GM21576 (cell line): ENCODE measurements at regions not wholly inside any gene's neighbourhood (a gene's known extent, or its start where the extent isn't known, plus 50 kb on each side); places are given as distances from the start of the nearest gene placed in this dataset.

ENCODE experiments used
- ATAC-seq: cut with Tn5 transposase; IDR thresholded peaks from one replicate; pipeline ENCODE4 v1.9.1; 2021; ENCODE audit warnings: mild to moderate bottlenecking, moderate library complexity; ENCODE audit not compliant: unreplicated experiment

GRCh38 chr13:78239714-78240113, 321.1 kb upstream of the EDNRB start:
- ATAC-seq: no peak

- ATAC-seq: no peak
Measured at GRCh38 chr13:78238911-78239310, 320.3 kb upstream of the EDNRB start.

- no peak for ATAC-seq
Measured at GRCh38 chr13:78228940-78229339, 310.3 kb upstream of the EDNRB start.

DNA sequence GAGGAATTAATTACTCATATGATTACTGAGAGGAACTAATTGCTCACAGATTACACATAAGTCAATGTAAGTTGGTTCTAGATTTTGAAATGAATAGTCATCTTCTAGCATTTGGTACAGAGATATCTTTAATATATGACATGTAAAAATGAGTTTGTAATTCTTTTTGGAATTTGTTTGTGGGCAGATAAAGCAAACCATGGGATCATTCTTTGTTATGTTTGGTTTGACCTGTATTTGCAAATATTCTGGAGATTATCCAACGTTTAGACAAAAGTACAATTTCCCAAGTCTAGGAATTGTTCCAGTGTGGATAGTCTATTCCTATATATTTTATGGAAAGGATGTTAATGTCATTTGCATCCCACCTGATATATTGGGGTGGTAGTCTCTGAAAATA, 309.6 kb upstream of the EDNRB start:
- ATAC-seq: no peak

GRCh38 chr13:78227709-78228108, 309.1 kb upstream of the EDNRB start:
- no peak for ATAC-seq

DNA sequence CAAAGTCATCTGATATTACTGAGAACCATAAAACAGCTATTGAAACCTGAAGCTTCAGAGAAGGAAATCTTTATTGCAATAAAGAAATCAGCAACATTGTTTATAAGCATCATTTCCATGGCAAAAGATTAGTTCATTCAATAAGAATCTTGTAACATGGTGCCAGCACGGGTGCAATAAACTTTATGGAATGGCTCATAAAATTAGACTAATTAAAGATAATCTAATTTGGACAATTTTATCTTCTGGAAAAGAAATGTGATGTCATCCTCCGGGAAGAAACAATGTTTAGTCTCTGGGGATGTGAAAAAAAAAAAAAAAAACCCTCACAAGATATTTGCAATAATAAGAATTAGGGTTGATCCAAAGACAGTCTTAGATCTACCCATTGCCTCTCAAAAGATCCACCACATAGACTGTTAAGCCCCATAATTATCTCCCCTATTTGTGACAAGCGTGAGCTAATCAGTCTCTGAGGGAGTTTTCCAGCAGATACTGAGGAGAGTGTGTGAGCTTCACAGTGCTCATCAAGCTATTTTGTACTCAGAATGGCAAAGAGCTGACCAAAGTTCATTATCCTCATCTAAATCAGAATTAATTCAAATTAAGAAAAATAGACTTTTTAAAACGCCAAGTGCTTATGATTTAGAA, 297.0 kb upstream of the EDNRB start:
- no peak for ATAC-seq

GRCh38 chr13:78201411-78201810, 282.8 kb upstream of the EDNRB start:
- ATAC-seq: peak; percentile 75

DNA sequence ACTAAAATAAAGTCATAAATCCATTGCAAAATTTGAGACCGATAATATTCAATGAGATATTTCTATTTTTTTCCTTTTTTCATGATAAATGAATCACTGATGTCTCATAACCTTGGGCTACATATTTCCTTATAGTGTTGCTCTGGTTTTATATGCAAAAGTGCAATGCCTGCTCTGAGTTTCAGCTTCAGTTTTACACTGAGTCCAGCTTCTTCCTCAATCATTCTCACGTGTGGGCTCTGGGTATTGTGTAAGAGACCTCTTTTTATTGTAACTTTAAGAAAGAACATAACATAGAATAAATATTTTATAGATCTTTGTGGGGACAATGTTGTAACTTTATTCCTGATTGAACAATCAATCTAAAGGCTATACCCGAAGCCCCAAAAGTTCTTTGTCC, 280.2 kb upstream of the EDNRB start:
- no peak for ATAC-seq

DNA sequence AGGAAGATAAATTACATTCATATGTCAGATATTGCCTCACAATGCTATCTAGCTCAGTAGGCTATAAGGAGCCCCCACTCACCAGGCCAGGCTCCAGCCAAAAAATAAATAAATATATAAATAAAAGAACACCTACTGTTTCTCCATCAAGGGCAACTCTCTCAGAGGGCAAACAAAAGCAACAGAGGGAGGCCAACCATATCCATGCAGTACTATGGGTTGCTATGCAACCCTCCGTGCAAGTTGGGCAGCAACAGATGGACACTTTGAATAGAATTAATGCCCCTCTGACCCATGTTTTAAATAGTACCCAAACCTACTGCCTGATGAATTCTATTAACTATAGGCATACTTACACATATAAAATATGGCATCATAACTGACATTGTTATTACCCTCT, 279.8 kb upstream of the EDNRB start:
- ATAC-seq: no peak

DNA sequence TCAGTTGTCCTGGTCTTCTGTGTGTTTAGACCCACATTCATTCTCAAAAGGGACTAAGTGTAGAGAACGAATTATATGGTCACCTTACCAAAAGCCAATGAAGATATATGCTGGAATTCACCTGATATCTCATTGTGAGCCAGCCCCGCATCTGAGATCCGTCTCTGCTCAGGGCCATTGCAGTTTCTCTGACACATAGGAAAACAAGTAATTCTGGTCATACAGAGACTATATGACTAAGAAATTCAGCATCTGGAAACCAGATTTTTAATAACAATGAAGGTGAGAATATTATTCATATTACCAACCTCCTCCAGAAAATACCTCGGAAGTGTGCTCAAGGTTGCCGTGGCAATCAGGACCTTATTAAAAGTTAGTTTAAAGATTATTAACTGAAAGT, 278.6 kb upstream of the EDNRB start:
- no peak for ATAC-seq

DNA sequence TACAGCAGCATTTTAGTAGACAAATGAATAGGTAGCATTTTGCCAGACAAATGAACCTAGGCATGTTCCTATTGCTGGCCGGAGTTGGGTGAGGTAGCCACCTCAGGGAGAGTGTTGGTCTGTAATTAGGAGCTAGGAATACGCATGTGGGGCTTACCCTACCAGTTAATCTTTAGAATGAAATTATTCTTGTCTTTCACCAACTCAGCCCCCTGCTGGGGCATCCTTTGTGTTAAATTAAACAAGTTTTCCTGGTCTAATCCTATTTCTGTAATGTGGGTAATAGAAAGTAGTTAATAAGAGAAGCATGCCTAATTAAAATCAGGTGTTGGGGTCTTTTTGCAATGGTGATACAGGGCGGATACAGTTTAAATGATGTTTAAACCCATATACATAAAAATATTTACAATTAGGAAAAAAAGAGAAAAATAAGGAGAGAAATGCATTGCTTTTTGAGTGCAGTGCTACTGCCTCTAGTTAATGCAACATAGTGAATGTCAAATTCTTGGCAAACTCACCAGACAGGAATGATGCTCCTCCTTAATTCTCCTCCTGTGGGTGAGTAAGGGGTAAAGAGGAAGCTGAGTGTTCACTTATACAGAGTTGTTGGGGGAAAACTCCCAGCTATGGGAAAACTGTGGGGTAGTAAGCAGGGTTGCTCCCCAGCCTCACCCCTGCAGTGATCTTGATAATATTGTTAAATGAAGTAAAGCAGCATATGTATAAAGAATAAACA, 276.4 kb upstream of the EDNRB start:
- no peak for ATAC-seq

DNA sequence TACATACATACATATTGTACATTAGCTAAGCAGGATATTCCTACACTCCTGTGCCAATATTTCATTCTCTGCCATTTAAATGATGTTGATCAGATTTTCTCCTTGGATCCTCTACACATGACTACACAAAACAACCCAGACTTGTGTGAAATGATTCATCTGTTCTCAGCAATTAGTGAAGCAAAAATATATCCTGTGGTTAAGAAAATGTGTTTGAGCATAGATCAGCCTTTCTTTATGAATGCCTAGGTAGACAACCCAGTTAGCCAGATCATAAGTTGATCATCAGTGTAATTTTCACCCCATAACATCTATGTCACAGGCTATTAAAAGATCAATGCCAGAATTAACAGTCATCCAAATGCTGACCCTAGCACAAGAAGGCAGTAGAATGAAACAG, 275.2 kb upstream of the EDNRB start:
- peak; percentile 39 for ATAC-seq

GRCh38 chr13:78192716-78193115, 274.1 kb upstream of the EDNRB start:
- no peak for ATAC-seq

DNA sequence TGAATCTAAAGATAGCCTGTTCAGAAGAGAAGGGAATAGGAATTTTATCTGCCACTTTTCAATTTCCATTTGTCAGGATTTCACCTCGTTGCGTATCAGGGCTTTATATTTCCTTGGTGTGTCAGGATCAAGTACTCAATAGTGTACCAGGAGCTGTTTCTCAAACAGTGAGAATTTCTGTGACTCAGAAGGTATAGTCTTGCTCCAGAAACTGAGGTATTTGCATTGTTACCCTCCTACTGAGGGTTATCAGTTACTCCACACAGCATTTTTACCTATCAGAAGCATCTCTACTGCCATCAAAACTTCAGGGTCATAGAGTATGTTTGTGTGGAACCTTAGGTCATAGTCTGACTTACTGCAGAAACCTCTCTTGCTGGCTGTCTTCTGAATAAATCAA, 271.7 kb upstream of the EDNRB start:
- ATAC-seq: no peak

GRCh38 chr13:78187781-78188180, 269.1 kb upstream of the EDNRB start:
- no peak for ATAC-seq

- ATAC-seq: no peak
Measured at GRCh38 chr13:78185700-78186099, 267.1 kb upstream of the EDNRB start.

GRCh38 chr13:78183732-78184131, 265.1 kb upstream of the EDNRB start:
- ATAC-seq: no peak

- ATAC-seq: no peak
Measured at GRCh38 chr13:78182813-78183212, 264.2 kb upstream of the EDNRB start.

- ATAC-seq: no peak
Measured at GRCh38 chr13:78177306-78177705, 258.7 kb upstream of the EDNRB start.

GRCh38 chr13:78176880-78177279, 258.2 kb upstream of the EDNRB start:
- ATAC-seq: no peak

DNA sequence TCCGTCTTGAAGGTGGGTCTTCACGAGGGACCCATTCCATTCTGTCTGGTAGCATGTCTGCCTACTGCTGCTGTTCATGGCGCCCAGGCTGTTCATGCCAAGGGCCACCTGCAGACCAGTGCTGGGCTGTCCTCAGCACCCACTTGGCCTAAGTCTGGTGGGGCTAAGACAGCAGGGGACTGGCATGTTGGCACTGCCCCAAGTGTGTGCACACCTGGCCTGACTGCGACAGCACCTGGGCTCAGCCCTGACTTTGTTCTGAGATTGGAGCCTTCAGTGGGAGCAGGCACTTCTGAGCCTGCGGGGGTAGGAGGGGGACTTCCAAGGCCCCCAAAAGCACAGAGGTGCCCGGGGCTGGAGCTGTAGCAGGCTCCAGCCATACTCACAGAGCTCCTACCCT, 250.8 kb upstream of the EDNRB start:
- no peak for ATAC-seq

GRCh38 chr13:78168981-78169380, 250.3 kb upstream of the EDNRB start:
- ATAC-seq: no peak

DNA sequence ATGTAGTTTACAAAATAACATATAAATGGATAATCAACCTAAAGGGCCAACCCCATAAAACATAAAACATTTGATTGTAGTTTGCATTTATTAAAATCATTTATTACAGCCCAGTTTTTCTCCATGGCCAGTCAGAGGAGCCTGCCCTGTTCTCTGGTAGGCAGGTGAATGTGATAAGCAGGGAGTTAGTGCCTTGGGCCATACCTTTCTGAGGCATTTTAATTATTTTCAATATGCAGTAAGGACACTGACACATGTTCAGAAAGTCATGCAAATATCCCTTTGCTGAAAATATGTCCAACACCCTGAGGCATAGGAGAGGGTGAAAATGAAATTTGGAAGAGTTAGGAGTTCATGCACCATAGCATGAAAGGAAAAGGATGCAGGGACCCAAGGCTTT, 242.6 kb upstream of the EDNRB start:
- ATAC-seq: no peak
